Endothelial cell of umbilical vein (primary cell): ENCODE measurements at regions not wholly inside any gene's neighbourhood (a gene's known extent, or its start where the extent isn't known, plus 50 kb on each side); places are given as distances from the start of the nearest gene placed in this dataset.

Experiments
- BruUV-seq: library from RNA; stranded (reverse); fragments of 400-500 nt; replicated peaks from 2 replicates; lab custom pipeline; 2021; lab: Mats Ljungman, UMichigan
- CTCF ChIA-PET: fragments of 300-600, 350-600 bp; sonication (Branson Sonifier 250); formaldehyde crosslinking; loops from one replicate; lab custom pipeline; 2021; ENCODE audit warnings: antibody characterized with exemption, inconsistent platforms; lab: Charles Lee
- POLR2A ChIA-PET: fragments of 300-600, 350-600 bp; sonication (Branson Sonifier 250); formaldehyde crosslinking; loops from one replicate; lab custom pipeline; 2021; ENCODE audit warnings: antibody characterized with exemption, inconsistent platforms; lab: Charles Lee
- DNase-seq: peaks from one replicate; pipeline ENCODE4 v3.0.0-alpha.2; 2011; ENCODE audit warnings: low read depth, low spot score
- FAIRE-seq: peaks from 2 replicates; lab custom pipeline; 2011; peaks lifted over from hg19 to GRCh38; lab: Jason Lieb, UNC
- H2AFZ ChIP-seq: 2 replicates; pipeline ENCODE4 v1.6.0; 2012; ENCODE audit warnings: low read depth, low read length, control low read depth, inconsistent platforms
- H3K27ac ChIP-seq: 2 replicates; pipeline ENCODE4 v1.5.1; 2011; ENCODE audit warnings: low read depth, mild to moderate bottlenecking, control low read depth, low read length, moderate library complexity; ENCODE audit not compliant: insufficient read depth
- H3K27me3 ChIP-seq, 2 experiments: 2 replicates each; pipeline versions ENCODE4 v1.6.0 to v1.6.1; 2011; ENCODE audit warnings: low read length in 2 of 2, mixed read lengths in 1 of 2; ENCODE audit not compliant: control insufficient read depth in 2 of 2, insufficient read depth in 2 of 2
- H3K36me3 ChIP-seq, 2 experiments: 2 replicates in 1 of 2; 3 replicates in 1 of 2; pipeline ENCODE4 v1.5.1; 2011; ENCODE audit warnings: low read length in 2 of 2, mild to moderate bottlenecking in 1 of 2, moderate library complexity in 1 of 2; ENCODE audit not compliant: control insufficient read depth in 2 of 2, insufficient read depth in 2 of 2; ENCODE audit errors: extremely low read depth in 1 of 2
- H3K4me1 ChIP-seq: 3 replicates; pipeline ENCODE4 v1.5.1; 2011; ENCODE audit warnings: mild to moderate bottlenecking, low read length; ENCODE audit not compliant: control insufficient read depth, insufficient read depth; ENCODE audit errors: extremely low read depth
- H3K4me2 ChIP-seq: 2 replicates; pipeline ENCODE4 v1.6.1; 2011; ENCODE audit warnings: low read length, control low read depth, mixed read lengths; ENCODE audit not compliant: insufficient read depth
- H3K4me3 ChIP-seq, 3 experiments: fragments of 200-600 bp in 1 of 3; sonication (generic), shearing (Covaris generic) in 1 of 3; replicated peaks in 1 of 3; 2 replicates each; pipeline ENCODE4 v1.5.1; 2011 to 2016; ENCODE audit warnings: control low read depth in 3 of 3, low read length in 3 of 3, mild to moderate bottlenecking in 2 of 3, inconsistent platforms in 1 of 3, low read depth in 1 of 3, moderate library complexity in 1 of 3; ENCODE audit not compliant: insufficient read depth in 1 of 3
- H3K79me2 ChIP-seq: 2 replicates; pipeline ENCODE4 v1.6.0; 2012; ENCODE audit warnings: low read length, inconsistent platforms; ENCODE audit not compliant: control insufficient read depth, insufficient read depth
- H3K9ac ChIP-seq: replicated peaks from 2 replicates; pipeline ENCODE3; 2011; ENCODE audit warnings: low read length, control low read depth; ENCODE audit not compliant: insufficient read depth; ENCODE audit errors: extremely low read depth
- H3K9me1 ChIP-seq: replicated peaks from 3 replicates; pipeline ENCODE4 v1.6.0; 2011; ENCODE audit warnings: mild to moderate bottlenecking, low read length; ENCODE audit not compliant: control insufficient read depth, insufficient read depth; ENCODE audit errors: extremely low read depth
- H3K9me3 ChIP-seq: replicated peaks from 2 replicates; pipeline ENCODE4 v1.5.1; 2012; ENCODE audit warnings: low read length, inconsistent platforms; ENCODE audit not compliant: control insufficient read depth, insufficient read depth
- H4K20me1 ChIP-seq: replicated peaks from 2 replicates; pipeline ENCODE3; 2011; ENCODE audit warnings: mild to moderate bottlenecking, low read length; ENCODE audit not compliant: control insufficient read depth, insufficient read depth; ENCODE audit errors: extremely low read depth
- EZH2 ChIP-seq: IDR thresholded peaks from 2 replicates; pipeline ENCODE4 v1.6.1; 2012; ENCODE audit warnings: borderline replicate concordance, low read depth, mild to moderate bottlenecking, moderate library complexity, low read length, inconsistent platforms; ENCODE audit not compliant: severe bottlenecking
- FOS ChIP-seq: IDR thresholded peaks from 2 replicates; pipeline ENCODE4 v1.6.1; 2011; ENCODE audit warnings: mild to moderate bottlenecking, low read length, moderate library complexity, borderline replicate concordance; ENCODE audit not compliant: insufficient read depth
- POLR2AphosphoS5 ChIP-seq: IDR thresholded peaks from 2 replicates; pipeline ENCODE4 v1.6.1; 2012; ENCODE audit warnings: low read depth, mild to moderate bottlenecking, control low read depth, low read length, moderate library complexity; ENCODE audit not compliant: insufficient read depth
- dilution Hi-C: fragments of 300-500 bp; cut with MboI; formaldehyde crosslinking; loops from one replicate; pipeline ENCODE4 v1.15.0; 2019; ENCODE audit warnings: low sequenced_read_pairs; ENCODE audit not compliant: extremely low pct_ligation_motif_present
- intact Hi-C: fragments of 100-400 bp; cut with micrococcal nuclease; formaldehyde crosslinking; loops from one replicate; pipeline ENCODE4 v1.10.0; 2022

- Histone ChIP-seq H3K9me1 (no peaks in the 10 kb centered on the region), H3K4me3 (no peak overlapping the region), H3K4me2 (no peak overlapping the region), H3K36me3 (no peaks in the 10 kb centered on the region), H3K27me3 (no peaks in the 10 kb centered on the region), H3K9me3 (no peaks in the 10 kb centered on the region), H3K79me2 (no peaks in the 10 kb centered on the region), H4K20me1 (no peaks in the 10 kb centered on the region), H3K9ac (no peak overlapping the region), H3K27ac (no peak overlapping the region), H2AFZ (no peak overlapping the region), H3K4me1 (no peaks in the 10 kb centered on the region)
- DNase-seq (no peak), FAIRE-seq (no peak)
- TF ChIP-seq POLR2AphosphoS5 (no peak), EZH2 (no peak)
- dilution Hi-C loops: no loop called here
- intact Hi-C loops: no loop called here
- BruUV-seq: no TSS peak
- CTCF ChIA-PET: no interaction called here
- POLR2A ChIA-PET: no interaction called here
Observed at GRCh38 chr2:106026271-106027190, 167.6 kb downstream of the UXS1 start.

- no peaks in the 10 kb centered on the region for H3K79me2 ChIP-seq
- FAIRE-seq (no peak), DNase-seq (no peak)
- H3K4me2 ChIP-seq: no peak overlapping the region
- TF ChIP-seq FOS: no peak
- dilution Hi-C loops (no loop called here), intact Hi-C loops (no loop called here)
- no peak overlapping the region for H3K4me3 ChIP-seq
- no peaks in the 10 kb centered on the region for H3K9me3 ChIP-seq
- no peaks in the 10 kb centered on the region for H3K4me1 ChIP-seq
- H3K27ac ChIP-seq: no peak overlapping the region
- H3K9ac ChIP-seq: no peak overlapping the region
- no peaks in the 10 kb centered on the region for H3K36me3 ChIP-seq
- H4K20me1 ChIP-seq: no peaks in the 10 kb centered on the region
- CTCF ChIA-PET: no interaction called here
- no peak overlapping the region for H2AFZ ChIP-seq
- H3K9me1 ChIP-seq: no peaks in the 10 kb centered on the region
- BruUV-seq: no TSS peak
- POLR2A ChIA-PET: no interaction called here
- H3K27me3 ChIP-seq: no peaks in the 10 kb centered on the region
Observed at GRCh38 chr2:106025796-106026195, 168.3 kb downstream of the UXS1 start.
